ENCODE measurements at regions not wholly inside any gene's neighbourhood (a gene's known extent, or its start where the extent isn't known, plus 50 kb on each side); places are given as distances from the start of the nearest gene placed in this dataset.
"Not testable (repeated sequence)": the region's sequence is repeated elsewhere in the genome, so short reads cannot be mapped to it uniquely, and the experiment has no call there.

- no peak for DNase-seq (ENCODE audit: low spot score)
These were observed 352.8 kb upstream of the EPHA5 start for GRCh38 chr4:66023061-66023460.

GRCh38 chr4:66017671-66018070 is 347.4 kb upstream of the EPHA5 start:
- no peak for DNase-seq (ENCODE audit: low spot score)

DNA sequence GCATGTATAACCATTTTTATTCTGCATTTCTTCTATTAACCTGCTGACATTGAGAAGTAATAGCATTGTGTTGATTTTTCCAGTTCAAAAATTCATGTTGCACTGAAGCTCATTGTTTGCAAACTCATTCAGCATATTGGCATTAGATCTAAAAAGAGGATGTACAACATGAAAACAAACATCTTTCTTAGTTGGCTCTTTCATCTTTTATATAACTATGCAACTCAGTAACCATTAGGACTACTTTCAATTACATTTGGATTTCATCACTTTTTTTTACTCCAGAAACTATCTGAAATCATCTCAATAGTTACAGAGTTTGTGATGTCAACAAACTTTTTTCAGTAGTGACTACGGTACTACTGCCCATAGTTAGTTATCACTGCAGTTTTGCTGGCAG is 346.0 kb upstream of the EPHA5 start:
- no peak for DNase-seq (ENCODE audit: low spot score)

- no peak for DNase-seq (ENCODE audit: low spot score)
These were observed 344.0 kb upstream of the EPHA5 start for GRCh38 chr4:66014146-66014765.

DNA sequence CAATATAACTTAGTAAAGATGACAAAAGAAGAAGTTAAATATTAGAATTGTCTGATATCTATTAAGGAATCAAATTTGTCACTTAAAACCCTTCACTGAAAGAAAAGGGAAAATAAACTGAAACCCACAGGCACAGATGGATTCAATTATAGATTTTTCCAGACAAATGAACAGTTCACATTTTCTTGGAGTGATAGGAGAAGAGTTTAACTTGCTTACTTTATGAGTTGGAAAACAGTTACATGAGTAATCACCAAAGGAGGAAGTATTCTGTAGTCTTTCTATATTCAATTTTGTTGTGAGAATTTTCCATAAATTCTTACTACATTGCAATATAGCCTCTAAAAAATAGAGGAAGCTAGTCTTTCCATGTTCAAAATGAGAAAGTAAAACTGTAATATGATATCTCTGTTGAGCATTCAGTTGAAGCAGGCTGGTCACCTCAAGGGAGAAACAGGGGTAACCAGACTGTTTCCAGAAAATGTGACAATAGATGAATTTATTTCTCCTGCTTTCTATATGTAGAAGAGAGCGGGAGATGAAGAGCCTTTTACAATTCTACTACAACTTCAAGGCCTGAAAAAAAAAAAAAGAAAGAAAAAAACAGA is 330.3 kb upstream of the EPHA5 start:
- no peak for DNase-seq (ENCODE audit: low spot score)

DNA sequence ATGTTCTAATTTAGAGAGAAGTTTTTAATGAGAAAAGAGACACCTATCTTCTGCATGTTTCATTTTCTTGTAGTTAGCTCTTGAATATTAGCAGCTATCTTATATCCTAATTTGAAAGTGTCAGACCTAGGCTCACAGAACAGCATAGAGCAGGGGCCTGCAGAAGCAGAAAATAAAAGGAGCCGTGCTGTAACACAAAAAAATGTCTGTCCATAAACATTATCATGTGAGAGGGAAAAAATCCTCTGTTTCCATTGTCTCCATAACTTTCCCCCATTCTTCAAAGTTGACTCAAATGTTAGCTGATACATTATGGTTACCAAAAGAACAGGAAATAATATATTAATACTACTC is 329.2 kb upstream of the EPHA5 start:
- DNase-seq (ENCODE audit: low spot score), result no peak

- DNase-seq (ENCODE audit: low spot score), result not testable (repeated sequence)
These were observed 328.7 kb upstream of the EPHA5 start for GRCh38 chr4:65998807-65999517.

DNA sequence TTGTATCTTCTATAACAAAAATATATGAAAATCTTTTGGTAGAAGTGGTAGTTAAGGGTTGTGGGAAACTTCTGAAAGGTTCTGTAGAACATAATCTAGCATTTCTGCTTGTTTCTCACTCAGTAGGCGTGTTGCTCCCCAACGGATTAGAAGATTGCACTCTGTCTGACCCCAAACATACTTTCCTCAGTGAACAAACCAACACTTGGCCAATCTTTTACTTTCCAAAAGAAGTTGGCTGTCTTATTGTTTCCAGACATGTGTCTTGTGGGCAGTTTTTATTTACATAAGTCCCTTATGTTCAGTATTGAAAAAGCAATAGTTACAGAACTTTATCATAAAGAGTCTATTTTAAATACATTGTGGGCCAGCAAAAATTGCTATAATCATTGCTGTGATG is 312.8 kb upstream of the EPHA5 start:
- no peak for DNase-seq (ENCODE audit: low spot score)

DNA sequence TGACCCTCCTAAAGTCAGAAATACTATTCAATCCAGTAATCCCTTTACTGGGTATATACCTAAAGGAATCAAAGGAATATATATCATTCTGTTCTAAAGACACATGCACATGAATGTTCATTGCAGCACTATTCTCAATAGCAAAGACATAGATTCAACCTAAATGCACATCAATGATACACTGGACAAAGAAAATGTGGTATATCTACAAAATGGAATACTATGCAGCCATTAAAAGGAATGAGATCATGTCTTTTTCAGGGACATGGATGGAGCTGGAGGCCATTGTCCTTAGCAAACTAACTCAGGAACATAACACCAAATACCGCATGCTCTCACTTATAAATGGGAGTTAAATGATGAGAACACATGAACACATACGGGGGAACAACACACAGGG is 306.0 kb upstream of the EPHA5 start:
- no peak for DNase-seq (ENCODE audit: low spot score)

DNA sequence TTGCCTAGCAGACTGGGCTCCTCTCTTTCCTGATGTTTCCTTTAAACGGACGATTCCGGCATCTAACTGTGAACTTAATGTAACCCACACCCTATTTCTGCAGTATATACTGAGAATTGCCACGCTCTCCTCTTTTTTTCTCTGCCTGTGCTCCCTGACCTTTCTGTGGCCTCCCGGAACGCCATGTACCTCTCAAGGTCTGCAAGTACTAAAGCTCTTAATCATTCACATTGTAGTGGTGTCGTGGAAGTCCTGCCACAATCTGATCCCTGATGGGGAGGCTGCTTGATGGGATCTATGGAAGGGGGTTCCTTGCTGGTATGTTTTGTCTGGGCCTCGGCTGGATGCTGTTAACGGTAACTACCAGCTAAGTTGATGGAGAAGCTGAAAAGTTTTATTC is 302.9 kb upstream of the EPHA5 start:
- no peak for DNase-seq (ENCODE audit: low spot score)

DNA sequence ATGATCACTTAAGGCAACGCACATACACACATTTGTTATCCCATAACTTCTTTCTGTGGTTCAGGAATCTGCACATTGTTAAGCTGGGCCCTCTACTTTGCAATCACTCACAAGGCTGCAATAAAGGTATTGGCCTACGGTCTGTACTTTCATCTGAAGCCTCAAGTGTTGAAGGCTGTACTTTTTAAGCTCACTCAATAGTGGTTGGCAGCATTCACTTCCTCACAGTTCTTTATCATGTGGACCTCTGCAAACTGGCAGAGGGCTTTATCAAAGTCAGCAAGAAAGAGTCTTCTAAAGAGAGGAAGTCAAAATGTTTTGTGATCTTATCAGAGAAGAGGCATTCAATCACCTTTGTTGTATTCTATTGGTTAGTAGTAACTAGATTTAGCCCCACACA is 301.4 kb upstream of the EPHA5 start:
- DNase-seq (ENCODE audit: low spot score), result no peak

DNA sequence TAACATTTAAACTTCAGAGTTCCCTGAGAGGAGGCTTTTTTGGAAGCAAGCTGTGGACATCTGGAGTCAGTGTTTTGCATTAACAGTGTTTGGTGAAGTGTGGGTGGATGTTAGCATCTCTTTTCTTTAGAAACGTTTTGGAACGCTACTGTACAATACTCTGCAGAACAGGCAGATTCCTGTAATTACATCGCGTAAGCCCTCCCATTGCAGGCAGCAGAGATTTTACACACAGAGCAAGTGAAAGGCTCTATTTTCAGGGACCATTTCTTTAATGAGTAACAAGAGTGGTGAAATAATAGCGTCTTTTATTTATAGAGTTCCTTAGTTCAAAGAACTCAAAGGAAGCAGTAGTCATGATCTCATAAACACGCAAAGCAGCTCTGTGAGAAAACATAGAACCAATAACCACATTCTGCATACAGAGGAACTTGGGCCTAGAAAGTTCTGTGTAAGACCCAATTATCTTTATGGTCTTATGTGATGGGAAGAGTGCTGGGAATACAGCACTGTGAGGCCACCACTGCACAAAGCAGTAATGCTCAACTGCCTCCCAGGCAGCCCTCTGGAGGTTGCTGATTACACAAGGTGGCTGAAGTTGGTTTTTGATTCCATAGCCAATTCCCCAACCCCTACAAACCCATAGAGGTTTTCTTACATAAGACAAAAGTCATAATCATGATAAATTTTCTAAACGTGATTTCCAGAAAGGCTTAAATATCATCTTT is 298.7 kb upstream of the EPHA5 start:
- peak; percentile 12 for DNase-seq (ENCODE audit: low spot score)

DNA sequence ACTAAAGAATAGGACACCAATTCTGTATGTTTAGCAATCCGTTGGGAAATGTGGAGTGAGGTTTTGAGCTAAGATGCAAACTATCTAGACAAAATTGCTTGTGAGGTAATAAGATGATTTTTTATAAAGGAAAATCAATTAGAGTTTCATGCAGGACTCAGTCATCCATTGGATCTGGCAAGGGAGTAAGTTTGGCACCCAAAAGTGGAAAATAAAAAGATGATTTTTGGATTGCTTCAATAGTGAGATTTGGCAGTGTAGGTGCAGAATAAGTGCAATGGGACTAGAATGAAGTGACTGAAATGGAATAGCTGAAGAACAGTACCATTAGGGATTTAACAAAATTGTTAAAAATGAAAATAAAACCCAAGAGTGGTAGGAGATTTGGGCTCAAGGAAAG is 290.5 kb upstream of the EPHA5 start:
- no peak for DNase-seq (ENCODE audit: low spot score)

GRCh38 chr4:65954416-65954815 is 284.1 kb upstream of the EPHA5 start:
- DNase-seq (ENCODE audit: low spot score), result no peak

DNA sequence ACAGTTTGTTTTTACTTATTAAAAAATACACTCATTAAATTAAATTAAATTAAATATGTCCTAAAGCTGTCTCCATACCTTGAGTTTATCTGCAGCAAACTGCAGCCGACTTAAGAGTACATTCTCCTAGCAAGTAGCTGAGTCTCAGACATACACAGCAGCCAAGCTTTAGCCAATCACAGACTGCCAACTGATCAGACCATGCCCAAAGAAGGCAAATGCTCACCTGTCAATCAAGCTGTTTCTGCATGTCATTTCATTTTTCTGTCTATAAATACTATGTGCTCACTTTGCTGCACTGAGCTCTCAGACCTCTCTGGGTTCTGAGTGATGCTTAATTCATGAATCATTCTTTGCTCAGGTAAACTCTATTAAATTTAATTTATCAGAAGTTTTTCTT is 280.9 kb upstream of the EPHA5 start:
- DNase-seq (ENCODE audit: low spot score), result no peak

DNA sequence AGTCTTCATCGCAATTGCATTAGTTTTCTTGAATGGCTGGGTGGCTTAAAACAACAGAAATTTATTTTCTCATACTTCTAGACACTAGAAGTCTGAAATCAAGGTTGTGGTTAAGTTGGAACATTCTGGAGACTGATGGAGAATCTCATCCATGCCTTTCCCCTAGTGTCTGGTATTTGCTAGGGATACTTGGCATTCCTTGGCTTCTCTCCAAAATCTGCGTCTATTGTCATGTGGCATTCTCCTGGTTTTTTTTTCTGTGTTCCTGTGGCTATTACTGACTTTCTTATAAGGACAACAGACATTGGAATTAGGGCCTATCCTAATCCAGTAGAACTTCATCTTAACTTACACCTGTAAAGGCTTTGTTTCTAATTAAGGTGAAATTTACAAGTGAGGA is 272.8 kb upstream of the EPHA5 start:
- DNase-seq (ENCODE audit: low spot score), result no peak

GRCh38 chr4:65924843-65925242 is 254.6 kb upstream of the EPHA5 start:
- no peak for DNase-seq (ENCODE audit: low spot score)

GRCh38 chr4:65923616-65924015 is 253.3 kb upstream of the EPHA5 start:
- no peak for DNase-seq (ENCODE audit: low spot score)

GRCh38 chr4:65921180-65921579 is 250.9 kb upstream of the EPHA5 start:
- DNase-seq (ENCODE audit: low spot score), result no peak

DNA sequence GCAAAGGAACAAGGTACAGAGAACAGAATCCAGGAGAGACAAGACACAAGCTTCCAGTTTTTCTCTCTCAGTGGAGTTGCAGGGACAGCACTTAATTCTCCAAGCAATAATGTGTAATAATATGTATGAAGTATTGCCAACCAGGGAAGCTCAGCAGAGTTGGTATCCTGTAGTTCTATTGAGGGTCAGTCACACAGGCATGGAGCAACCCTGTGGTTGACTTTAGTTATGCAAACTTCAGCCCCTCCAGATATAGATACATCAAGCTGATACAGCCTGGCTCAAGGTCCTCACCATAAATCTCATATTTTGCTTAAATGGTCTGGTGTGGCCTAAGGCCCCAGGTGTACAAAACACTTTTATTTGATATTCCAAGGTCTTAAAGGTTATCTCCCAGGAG is 248.6 kb upstream of the EPHA5 start:
- peak; percentile 2 for DNase-seq (ENCODE audit: low spot score)

GRCh38 chr4:65918212-65918611 is 247.9 kb upstream of the EPHA5 start:
- DNase-seq (ENCODE audit: low spot score), result no peak

GRCh38 chr4:65917486-65917885 is 247.2 kb upstream of the EPHA5 start:
- DNase-seq (ENCODE audit: low spot score), result no peak

DNA sequence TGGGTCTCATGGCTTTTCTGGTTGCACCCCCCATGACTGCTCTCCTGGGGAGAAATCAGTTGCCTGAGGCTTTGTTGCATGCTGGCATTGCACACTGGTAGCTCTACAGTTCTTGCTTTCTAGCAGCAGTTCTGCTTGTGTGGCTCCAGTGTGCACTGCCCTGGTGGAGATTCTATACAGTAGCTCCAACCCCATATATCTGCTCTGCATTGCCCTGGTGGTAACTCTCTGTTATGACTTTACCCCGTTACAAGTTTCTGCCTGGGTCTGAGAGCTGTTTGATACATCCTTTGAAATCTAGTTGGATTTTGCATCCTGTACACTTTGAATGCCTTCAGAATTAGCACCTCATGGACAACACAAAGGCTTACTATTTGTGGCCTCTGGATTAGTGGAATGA is 241.4 kb upstream of the EPHA5 start:
- DNase-seq (ENCODE audit: low spot score), result no peak
